OCI-LY1 (cell line): ENCODE measurements at regions not wholly inside any gene's neighbourhood (a gene's known extent, or its start where the extent isn't known, plus 50 kb on each side); places are given as distances from the start of the nearest gene placed in this dataset.

Experiments used
- EZH2 ChIP-seq: fragments of 200-600 bp; sonication (generic), shearing (Covaris generic); IDR thresholded peaks from 2 replicates; pipeline ENCODE4 v1.8.0; 2017; ENCODE audit warnings: borderline replicate concordance, mixed run types, mild to moderate bottlenecking, antibody characterized with exemption, low read length, moderate library complexity, mixed read lengths
- TF ChIP-seq, protein P1 (sequence below): fragments of 200-600 bp; sonication (generic), shearing (Covaris generic); IDR thresholded peaks from 2 replicates; pipeline ENCODE4 v1.5.1; 2017; ENCODE audit warnings: mild to moderate bottlenecking, antibody characterized with exemption, low read length, moderate library complexity, mixed read lengths

DNA sequence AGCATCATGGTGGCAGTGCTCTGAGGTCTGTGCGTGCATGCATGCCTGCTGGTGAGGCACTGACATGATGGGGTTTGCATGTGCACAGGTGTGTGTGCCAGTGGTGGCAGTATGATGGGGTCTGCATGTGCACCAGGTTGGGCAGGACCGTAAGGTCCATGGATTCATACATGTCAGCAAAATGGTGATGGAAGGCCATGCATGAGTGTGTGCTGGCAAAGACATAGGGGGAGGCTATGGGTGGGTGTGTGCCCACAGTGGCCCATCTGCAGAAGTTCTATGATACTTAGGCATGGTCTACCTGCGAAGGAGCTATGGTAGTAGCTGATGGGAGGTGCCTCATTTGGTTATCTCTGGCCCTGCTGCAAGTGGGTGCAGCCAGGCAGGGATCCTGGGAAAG, 348.0 kb upstream of the TARS1 start:
- no peak for TF ChIP-seq EZH2
- TF ChIP-seq, protein P1, sequence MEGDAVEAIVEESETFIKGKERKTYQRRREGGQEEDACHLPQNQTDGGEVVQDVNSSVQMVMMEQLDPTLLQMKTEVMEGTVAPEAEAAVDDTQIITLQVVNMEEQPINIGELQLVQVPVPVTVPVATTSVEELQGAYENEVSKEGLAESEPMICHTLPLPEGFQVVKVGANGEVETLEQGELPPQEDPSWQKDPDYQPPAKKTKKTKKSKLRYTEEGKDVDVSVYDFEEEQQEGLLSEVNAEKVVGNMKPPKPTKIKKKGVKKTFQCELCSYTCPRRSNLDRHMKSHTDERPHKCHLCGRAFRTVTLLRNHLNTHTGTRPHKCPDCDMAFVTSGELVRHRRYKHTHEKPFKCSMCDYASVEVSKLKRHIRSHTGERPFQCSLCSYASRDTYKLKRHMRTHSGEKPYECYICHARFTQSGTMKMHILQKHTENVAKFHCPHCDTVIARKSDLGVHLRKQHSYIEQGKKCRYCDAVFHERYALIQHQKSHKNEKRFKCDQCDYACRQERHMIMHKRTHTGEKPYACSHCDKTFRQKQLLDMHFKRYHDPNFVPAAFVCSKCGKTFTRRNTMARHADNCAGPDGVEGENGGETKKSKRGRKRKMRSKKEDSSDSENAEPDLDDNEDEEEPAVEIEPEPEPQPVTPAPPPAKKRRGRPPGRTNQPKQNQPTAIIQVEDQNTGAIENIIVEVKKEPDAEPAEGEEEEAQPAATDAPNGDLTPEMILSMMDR = no peak
